ENCODE measurements at regions not wholly inside any gene's neighbourhood (a gene's known extent, or its start where the extent isn't known, plus 50 kb on each side); places are given as distances from the start of the nearest gene placed in this dataset.

GRCh38 chr5:51201024-51201423, 182.2 kb upstream of the ISL1 start:
- intact Hi-C loops (cut with DNase I; ENCODE audit: low total_unique reads) = no loop called here
- in situ Hi-C loops (cut with MboI; ENCODE audit: low sequenced_read_pairs in 4 of 4) = no loop called here
- no peaks in the 10 kb centered on the region for H3K9me3 ChIP-seq
- no peak for DNase-seq
- H3K27me3 ChIP-seq = no peaks in the 10 kb centered on the region
- H3K4me1 ChIP-seq = no peaks in the 10 kb centered on the region
- H3K4me3 ChIP-seq = no peak overlapping the region
- ATAC-seq = no peak
- no peak overlapping the region for H3K27ac ChIP-seq
- H3K36me3 ChIP-seq = no peaks in the 10 kb centered on the region
- no peak for TF ChIP-seq POLR2A (IDR thresholded peaks at IDR 0.05)

GRCh38 chr5:51201708-51202107, 181.5 kb upstream of the ISL1 start:
- no peak overlapping the region for H3K4me3 ChIP-seq
- H3K36me3 ChIP-seq = no peaks in the 10 kb centered on the region
- DNase-seq (no peak), ATAC-seq (no peak)
- H3K4me1 ChIP-seq = no peaks in the 10 kb centered on the region
- intact Hi-C loops (cut with DNase I; ENCODE audit: low total_unique reads) = no loop called here
- no peaks in the 10 kb centered on the region for H3K27me3 ChIP-seq
- no peak overlapping the region for H3K27ac ChIP-seq
- no peaks in the 10 kb centered on the region for H3K9me3 ChIP-seq
- TF ChIP-seq POLR2A (IDR thresholded peaks at IDR 0.05) = no peak
- no peak for TF ChIP-seq CTCF (IDR thresholded peaks at IDR 0.05 in 4 of 5, conservative IDR thresholded peaks at IDR 0.05 in 1 of 5)
- in situ Hi-C loops (cut with MboI; ENCODE audit: low sequenced_read_pairs in 4 of 4) = no loop called here

GRCh38 chr5:51202161-51202560, 181.1 kb upstream of the ISL1 start:
- no peaks in the 10 kb centered on the region for H3K36me3 ChIP-seq
- no peak overlapping the region for H3K4me3 ChIP-seq
- H3K27ac ChIP-seq = no peak overlapping the region
- in situ Hi-C loops (cut with MboI; ENCODE audit: low sequenced_read_pairs in 4 of 4) = no loop called here
- H3K9me3 ChIP-seq = no peaks in the 10 kb centered on the region
- no peak for TF ChIP-seq POLR2A (IDR thresholded peaks at IDR 0.05)
- TF ChIP-seq CTCF (IDR thresholded peaks at IDR 0.05 in 4 of 5, conservative IDR thresholded peaks at IDR 0.05 in 1 of 5) = no peak
- H3K27me3 ChIP-seq = no peaks in the 10 kb centered on the region
- DNase-seq (no peak), ATAC-seq (no peak)
- intact Hi-C loops (cut with DNase I; ENCODE audit: low total_unique reads) = no loop called here
- no peaks in the 10 kb centered on the region for H3K4me1 ChIP-seq

- Histone ChIP-seq H3K36me3 (no peaks in the 10 kb centered on the region), H3K9me3 (no peaks in the 10 kb centered on the region), H3K27ac (no peak overlapping the region), H3K4me3 (no peak overlapping the region), H3K27me3 (no peaks in the 10 kb centered on the region), H3K4me1 (no peaks in the 10 kb centered on the region)
- ATAC-seq (no peak), DNase-seq (no peak)
- TF ChIP-seq CTCF (IDR thresholded peaks at IDR 0.05 in 4 of 5, conservative IDR thresholded peaks at IDR 0.05 in 1 of 5) (no peak), POLR2A (IDR thresholded peaks at IDR 0.05) (no peak)
- intact Hi-C loops (cut with DNase I; ENCODE audit: low total_unique reads) = no loop called here
- in situ Hi-C loops (cut with MboI; ENCODE audit: low sequenced_read_pairs in 4 of 4) = no loop called here
Measured at GRCh38 chr5:51203598-51203997, 179.7 kb upstream of the ISL1 start.

- Histone ChIP-seq H3K27me3 (no peaks in the 10 kb centered on the region), H3K4me3 (no peak overlapping the region), H3K27ac (no peak overlapping the region), H3K36me3 (no peaks in the 10 kb centered on the region), H3K4me1 (no peaks in the 10 kb centered on the region), H3K9me3 (no peaks in the 10 kb centered on the region)
- intact Hi-C loops (cut with DNase I; ENCODE audit: low total_unique reads) = no loop called here
- in situ Hi-C loops (cut with MboI; ENCODE audit: low sequenced_read_pairs in 4 of 4) = no loop called here
- TF ChIP-seq POLR2A (IDR thresholded peaks at IDR 0.05) (no peak), CTCF (IDR thresholded peaks at IDR 0.05 in 4 of 5, conservative IDR thresholded peaks at IDR 0.05 in 1 of 5) (no peak)
- DNase-seq (no peak), ATAC-seq (no peak)
Measured at GRCh38 chr5:51208296-51208695, 175.0 kb upstream of the ISL1 start.

Measured in gastrocnemius medialis (tissue), 4 donors.